Gastroesophageal sphincter (tissue), 4 donors: ENCODE measurements at regions not wholly inside any gene's neighbourhood (a gene's known extent, or its start where the extent isn't known, plus 50 kb on each side); places are given as distances from the start of the nearest gene placed in this dataset.

ENCODE experiments used
- ATAC-seq: fragments of 150-250 bp; one replicate; pipeline ENCODE4 v1.9.1; 2016; ENCODE audit warnings: mild to moderate bottlenecking, moderate library complexity
- H3K27ac ChIP-seq, 4 donors: fragments of 200-600 bp; sonication (generic) in 3 of 4; 1 replicate in 3 of 4; 2 replicates in 1 of 4; pipeline ENCODE4 v1.5.1; 2016 to 2019
- H3K27me3 ChIP-seq: fragments of 200-600 bp; sonication (generic); one replicate; pipeline ENCODE4 v1.5.1; 2019
- H3K36me3 ChIP-seq, 2 donors: fragments of 200-600 bp; sonication (generic); one replicate each; pipeline ENCODE4 v1.5.1; 2019; ENCODE audit warnings: control low read depth in 1 of 2
- H3K4me1 ChIP-seq, 3 donors: fragments of 200-600 bp; sonication (generic); 1 replicate in 2 of 3; 2 replicates in 1 of 3; pipeline ENCODE4 v1.5.1; 2016 to 2019; ENCODE audit warnings: control low read depth in 2 of 3
- H3K4me3 ChIP-seq, 2 donors: fragments of 200-600 bp; sonication (generic); one replicate each; pipeline ENCODE4 v1.5.1; 2019; ENCODE audit warnings: mild to moderate bottlenecking in 1 of 2, moderate library complexity in 1 of 2
- H3K9me3 ChIP-seq, 3 donors: fragments of 200-600 bp; sonication (generic); one replicate each; pipeline ENCODE4 v1.5.1; 2017 to 2019; ENCODE audit warnings: control low read depth in 2 of 3
- EP300 ChIP-seq: sonication (generic); formaldehyde crosslinking; IDR thresholded peaks from one replicate; pipeline ENCODE4 v1.6.1; 2017; ENCODE audit warnings: antibody characterized with exemption, mild to moderate bottlenecking
- POLR2A ChIP-seq, 2 donors: fragments of 450-650 bp; IDR thresholded peaks; one replicate each; pipeline ENCODE4 v1.6.1; 2017; ENCODE audit warnings: antibody characterized with exemption in 2 of 2, mild to moderate bottlenecking in 2 of 2, moderate library complexity in 1 of 2
- POLR2AphosphoS5 ChIP-seq: sonication (generic); formaldehyde crosslinking; IDR thresholded peaks from one replicate; pipeline ENCODE4 v1.6.1; 2017; ENCODE audit warnings: antibody characterized with exemption
- WGBS, 2 donors: methylation state at CpG; one replicate each; pipeline ENCODE4 v1.1.5; 2018; ENCODE audit warnings: low coverage in 1 of 2; 5-methylcytosine and 5-hydroxymethylcytosine counted together
- TF ChIP-seq, protein P1 (sequence below), 4 experiments: fragments of 200-600 bp in 2 of 4; fragments of 450-650 bp in 2 of 4; sonication (generic) in 1 of 4; IDR thresholded peaks; one replicate each; pipeline ENCODE4 v1.5.1; 2017 to 2019; ENCODE audit warnings: antibody characterized with exemption in 4 of 4, mild to moderate bottlenecking in 2 of 4, moderate library complexity in 2 of 4

DNA sequence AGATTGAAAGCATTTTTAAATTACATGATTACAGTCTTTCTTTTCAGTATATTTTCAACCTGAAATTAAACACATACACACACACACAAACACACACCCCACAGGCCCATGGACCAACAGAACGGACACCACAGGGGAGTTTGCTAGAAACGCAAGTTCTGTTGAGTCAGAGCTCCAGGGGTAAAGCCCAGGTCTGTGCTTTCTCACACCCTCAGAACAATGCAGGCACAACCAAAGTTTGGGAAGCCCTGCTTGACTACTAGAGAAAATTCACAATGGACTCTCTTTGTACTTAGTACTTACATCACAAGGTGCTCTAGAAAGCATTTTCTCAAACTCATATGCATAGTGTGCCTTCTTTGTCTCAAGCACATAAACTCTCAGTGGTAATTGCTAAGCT lies 704.0 kb upstream of the IGFBP3 start:
- no peaks in the 10 kb centered on the region for H3K36me3 ChIP-seq
- H3K4me1 ChIP-seq: peaks cover 0 to 14% (median 4%) of the 10 kb centered on the region in 3 donors
- H3K9me3 ChIP-seq: no peaks in the 10 kb centered on the region
- TF ChIP-seq POLR2AphosphoS5: no peak
- TF ChIP-seq, protein P1, sequence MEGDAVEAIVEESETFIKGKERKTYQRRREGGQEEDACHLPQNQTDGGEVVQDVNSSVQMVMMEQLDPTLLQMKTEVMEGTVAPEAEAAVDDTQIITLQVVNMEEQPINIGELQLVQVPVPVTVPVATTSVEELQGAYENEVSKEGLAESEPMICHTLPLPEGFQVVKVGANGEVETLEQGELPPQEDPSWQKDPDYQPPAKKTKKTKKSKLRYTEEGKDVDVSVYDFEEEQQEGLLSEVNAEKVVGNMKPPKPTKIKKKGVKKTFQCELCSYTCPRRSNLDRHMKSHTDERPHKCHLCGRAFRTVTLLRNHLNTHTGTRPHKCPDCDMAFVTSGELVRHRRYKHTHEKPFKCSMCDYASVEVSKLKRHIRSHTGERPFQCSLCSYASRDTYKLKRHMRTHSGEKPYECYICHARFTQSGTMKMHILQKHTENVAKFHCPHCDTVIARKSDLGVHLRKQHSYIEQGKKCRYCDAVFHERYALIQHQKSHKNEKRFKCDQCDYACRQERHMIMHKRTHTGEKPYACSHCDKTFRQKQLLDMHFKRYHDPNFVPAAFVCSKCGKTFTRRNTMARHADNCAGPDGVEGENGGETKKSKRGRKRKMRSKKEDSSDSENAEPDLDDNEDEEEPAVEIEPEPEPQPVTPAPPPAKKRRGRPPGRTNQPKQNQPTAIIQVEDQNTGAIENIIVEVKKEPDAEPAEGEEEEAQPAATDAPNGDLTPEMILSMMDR (IDR thresholded peaks at IDR 0.05): no peak
- no peak for TF ChIP-seq EP300
- TF ChIP-seq POLR2A (IDR thresholded peaks at IDR 0.05): no peak
- H3K27me3 ChIP-seq: no peaks in the 10 kb centered on the region
- no peak for ATAC-seq
- no peak overlapping the region for H3K27ac ChIP-seq
- 50 to 70% methylated on average over 2 of the region's 2 CpGs for WGBS, 2 donors
- H3K4me3 ChIP-seq: no peak overlapping the region

DNA sequence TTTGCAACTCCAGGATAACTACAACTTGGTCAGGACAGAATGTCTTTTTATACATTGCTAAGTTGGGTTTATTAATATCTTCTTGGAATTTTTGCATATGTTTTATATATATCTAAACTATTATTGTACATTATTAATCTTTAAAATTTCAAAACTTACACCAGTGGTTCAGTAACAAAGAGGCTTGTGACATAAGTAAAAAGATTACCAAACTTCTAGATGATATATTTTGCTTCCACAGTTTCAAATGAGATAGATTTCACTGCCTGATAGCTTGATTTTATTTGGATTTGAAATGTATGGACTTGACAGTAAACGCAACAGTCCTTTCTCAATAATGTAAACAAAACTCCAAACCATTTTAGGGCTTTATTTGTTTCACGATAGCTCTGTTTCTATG lies 701.2 kb upstream of the IGFBP3 start:
- no peaks in the 10 kb centered on the region for H3K36me3 ChIP-seq
- peak overlapping the region; percentile 13 to 61 (median 25) for H3K27ac ChIP-seq
- no peak for ATAC-seq
- H3K4me1 ChIP-seq: peaks cover 0 to 14% (median 4%) of the 10 kb centered on the region in 3 donors
- TF ChIP-seq POLR2A (IDR thresholded peaks at IDR 0.05) (no peak), EP300 (no peak), POLR2AphosphoS5 (no peak)
- TF ChIP-seq, protein P1 (IDR thresholded peaks at IDR 0.05): no peak
- H3K4me3 ChIP-seq: no peak overlapping the region
- WGBS, 2 donors: 18 to 50% methylated on average over 2 of the region's 2 CpGs
- no peaks in the 10 kb centered on the region for H3K9me3 ChIP-seq
- no peaks in the 10 kb centered on the region for H3K27me3 ChIP-seq

DNA sequence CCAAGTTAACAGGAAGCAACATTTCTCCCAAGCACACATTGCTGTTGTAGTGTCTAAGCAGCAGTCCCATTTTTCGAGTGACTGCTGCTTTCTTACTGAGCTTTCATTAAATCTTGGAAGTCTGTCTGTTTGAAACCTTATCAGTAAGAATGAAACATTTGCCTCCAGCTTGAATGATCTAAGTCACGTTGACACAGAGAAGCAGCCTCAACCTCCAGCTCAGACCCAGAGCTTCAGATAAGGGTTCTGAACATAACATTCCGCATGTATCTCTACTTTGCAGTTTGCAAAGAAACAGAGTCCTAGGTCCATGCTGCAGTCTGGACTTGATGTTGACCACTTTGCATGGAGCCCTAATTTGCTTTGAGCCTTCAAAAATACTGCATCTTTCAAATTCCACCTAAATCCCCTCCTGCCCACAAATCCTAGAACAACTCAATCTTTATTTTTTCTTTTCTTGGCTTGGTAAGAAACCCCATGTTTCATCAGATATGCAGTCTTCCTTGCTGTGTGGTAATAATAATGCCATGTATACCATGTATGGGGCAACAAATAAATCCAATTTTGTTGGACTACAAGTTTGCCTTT lies 698.7 kb upstream of the IGFBP3 start:
- Histone ChIP-seq H3K36me3 (no peaks in the 10 kb centered on the region), H3K27ac (no peak overlapping the region), H3K4me3 (no peak overlapping the region), H3K27me3 (no peaks in the 10 kb centered on the region), H3K9me3 (no peaks in the 10 kb centered on the region), H3K4me1 (peaks cover 0 to 14% (median 4%) of the 10 kb centered on the region in 3 donors)
- ATAC-seq: no peak
- WGBS, 2 donors: 57 to 86% methylated on average over 2 to 3 of the region's 3 CpGs
- TF ChIP-seq, protein P1 (IDR thresholded peaks at IDR 0.05): no peak
- TF ChIP-seq POLR2A (IDR thresholded peaks at IDR 0.05) (no peak), POLR2AphosphoS5 (no peak), EP300 (no peak)

DNA sequence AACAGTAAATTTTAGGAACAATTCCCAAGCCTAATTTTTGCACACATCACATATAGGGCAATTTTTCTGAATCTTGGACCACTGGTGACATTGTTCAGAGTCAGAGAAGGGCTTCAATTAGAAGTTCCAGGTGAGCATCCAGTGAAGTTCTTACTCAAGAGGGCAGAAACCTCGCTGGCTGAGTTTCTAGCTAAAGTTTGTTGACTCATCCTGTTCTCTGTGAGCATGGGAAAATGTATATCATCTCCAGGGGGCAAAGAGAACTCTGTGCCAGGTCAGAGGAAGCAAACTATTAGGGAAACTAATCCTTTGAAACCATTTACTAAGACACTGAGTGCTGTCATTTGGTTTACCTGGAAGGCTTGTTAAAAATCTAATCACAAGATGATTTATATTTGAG lies 695.6 kb upstream of the IGFBP3 start:
- 100% methylated on average over 1 of the region's 1 CpG; no CpG with 5 or more reads in 1 of the 2 donors for WGBS, 2 donors
- H3K27me3 ChIP-seq: no peaks in the 10 kb centered on the region
- peaks cover 0 to 8% (median 0%) of the 10 kb centered on the region in 3 donors for H3K4me1 ChIP-seq
- no peak overlapping the region for H3K4me3 ChIP-seq
- no peak overlapping the region for H3K27ac ChIP-seq
- ATAC-seq: no peak
- no peaks in the 10 kb centered on the region for H3K36me3 ChIP-seq
- no peaks in the 10 kb centered on the region for H3K9me3 ChIP-seq
- TF ChIP-seq POLR2AphosphoS5 (no peak), POLR2A (IDR thresholded peaks at IDR 0.05) (no peak), EP300 (no peak)
- TF ChIP-seq, protein P1 (IDR thresholded peaks at IDR 0.05): no peak

DNA sequence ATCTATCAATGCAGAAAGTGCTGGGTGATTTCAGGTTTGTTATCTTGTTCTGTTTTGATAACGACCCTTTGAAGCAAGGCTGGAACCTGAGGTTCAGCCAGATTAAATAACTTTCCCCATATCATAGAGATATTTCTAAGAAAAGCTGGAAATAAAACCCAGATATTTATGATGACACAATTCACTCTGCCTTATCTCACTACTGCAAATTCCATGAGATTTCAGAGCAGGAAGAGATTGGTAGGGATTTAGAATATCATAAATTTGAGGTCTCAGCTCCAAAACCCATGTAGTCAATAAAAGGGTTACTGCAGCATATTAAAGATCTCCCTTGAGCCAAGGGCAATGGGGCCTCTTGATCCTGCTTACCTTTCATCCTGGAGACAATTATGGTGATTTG lies 692.5 kb upstream of the IGFBP3 start:
- TF ChIP-seq EP300: no peak
- 57 to 58% methylated on average over 1 of the region's 1 CpG for WGBS, 2 donors
- Histone ChIP-seq H3K4me1 (peaks cover 0 to 16% (median 9%) of the 10 kb centered on the region in 3 donors), H3K9me3 (no peaks in the 10 kb centered on the region), H3K36me3 (no peaks in the 10 kb centered on the region), H3K27ac (no peak overlapping the region), H3K27me3 (no peaks in the 10 kb centered on the region), H3K4me3 (no peak overlapping the region)
- ATAC-seq: no peak
